Right atrium auricular region (tissue), 2 donors: ENCODE measurements at regions not wholly inside any gene's neighbourhood (a gene's known extent, or its start where the extent isn't known, plus 50 kb on each side); places are given as distances from the start of the nearest gene placed in this dataset.

Experiments used
- DNase-seq: peaks from one replicate; pipeline ENCODE4 v3.0.0-alpha.2; 2019; ENCODE audit warnings: low spot score
- H3K27ac ChIP-seq, 2 donors: fragments of 200-600 bp; sonication (generic); 1 replicate in 1 of 2; 2 replicates in 1 of 2; pipeline ENCODE4 v1.5.1; 2016 to 2019
- H3K27me3 ChIP-seq, 2 donors: fragments of 200-600 bp; sonication (generic); one replicate each; pipeline versions ENCODE4 v1.5.1 to v1.6.0; 2017 to 2019
- H3K36me3 ChIP-seq: fragments of 200-600 bp; sonication (generic); one replicate; pipeline ENCODE4 v1.5.1; 2016
- H3K4me1 ChIP-seq, 2 donors: fragments of 200-600 bp; sonication (generic); one replicate each; pipeline versions ENCODE4 v1.5.1 to v1.6.0; 2017 to 2019
- H3K4me3 ChIP-seq, 2 donors: fragments of 200-600 bp; sonication (generic); 1 replicate in 1 of 2; 2 replicates in 1 of 2; pipeline ENCODE4 v1.5.1; 2017 to 2019; ENCODE audit warnings: mild to moderate bottlenecking in 1 of 2, moderate library complexity in 1 of 2
- H3K9me3 ChIP-seq, 2 donors: fragments of 200-600 bp; sonication (generic); one replicate each; pipeline ENCODE4 v1.5.1; 2019
- TF ChIP-seq, protein P1 (sequence below), 2 donors: fragments of 200-600 bp; sonication (generic); IDR thresholded peaks; one replicate each; pipeline ENCODE4 v1.5.1; 2019; ENCODE audit warnings: antibody characterized with exemption in 2 of 2

DNA sequence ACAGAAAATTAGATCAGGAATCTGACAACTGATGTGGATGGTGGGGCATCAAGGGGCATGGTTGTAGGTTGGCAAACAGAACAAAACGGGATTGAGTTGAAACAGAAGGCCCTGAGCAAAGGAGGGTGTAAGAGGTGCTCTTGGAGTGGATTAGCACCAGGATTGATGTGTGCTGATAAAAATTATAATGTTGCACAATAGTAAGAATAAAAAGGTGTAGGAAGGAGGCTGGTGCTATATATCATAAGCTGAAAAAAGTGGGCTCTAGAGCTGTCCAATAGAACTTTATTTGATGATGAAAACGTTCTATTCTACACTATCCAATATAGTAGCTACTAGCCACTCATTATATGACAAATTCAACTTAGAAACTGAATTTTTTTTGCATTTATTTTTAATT, 263.1 kb upstream of the GYPC start:
- no peaks in the 10 kb centered on the region for H3K9me3 ChIP-seq
- no peak overlapping the region for H3K4me3 ChIP-seq
- H3K27ac ChIP-seq: no peak overlapping the region
- H3K4me1 ChIP-seq: no peaks in the 10 kb centered on the region
- no peaks in the 10 kb centered on the region for H3K36me3 ChIP-seq
- H3K27me3 ChIP-seq: no peaks in the 10 kb centered on the region
- TF ChIP-seq, protein P1, sequence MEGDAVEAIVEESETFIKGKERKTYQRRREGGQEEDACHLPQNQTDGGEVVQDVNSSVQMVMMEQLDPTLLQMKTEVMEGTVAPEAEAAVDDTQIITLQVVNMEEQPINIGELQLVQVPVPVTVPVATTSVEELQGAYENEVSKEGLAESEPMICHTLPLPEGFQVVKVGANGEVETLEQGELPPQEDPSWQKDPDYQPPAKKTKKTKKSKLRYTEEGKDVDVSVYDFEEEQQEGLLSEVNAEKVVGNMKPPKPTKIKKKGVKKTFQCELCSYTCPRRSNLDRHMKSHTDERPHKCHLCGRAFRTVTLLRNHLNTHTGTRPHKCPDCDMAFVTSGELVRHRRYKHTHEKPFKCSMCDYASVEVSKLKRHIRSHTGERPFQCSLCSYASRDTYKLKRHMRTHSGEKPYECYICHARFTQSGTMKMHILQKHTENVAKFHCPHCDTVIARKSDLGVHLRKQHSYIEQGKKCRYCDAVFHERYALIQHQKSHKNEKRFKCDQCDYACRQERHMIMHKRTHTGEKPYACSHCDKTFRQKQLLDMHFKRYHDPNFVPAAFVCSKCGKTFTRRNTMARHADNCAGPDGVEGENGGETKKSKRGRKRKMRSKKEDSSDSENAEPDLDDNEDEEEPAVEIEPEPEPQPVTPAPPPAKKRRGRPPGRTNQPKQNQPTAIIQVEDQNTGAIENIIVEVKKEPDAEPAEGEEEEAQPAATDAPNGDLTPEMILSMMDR (IDR thresholded peaks at IDR 0.05): no peak
- DNase-seq: no peak

- H3K4me1 ChIP-seq: no peaks in the 10 kb centered on the region
- no peak for DNase-seq
- TF ChIP-seq, protein P1 (IDR thresholded peaks at IDR 0.05): no peak
- H3K27me3 ChIP-seq: no peaks in the 10 kb centered on the region
- H3K36me3 ChIP-seq: no peaks in the 10 kb centered on the region
- no peak overlapping the region for H3K27ac ChIP-seq
- H3K4me3 ChIP-seq: no peak overlapping the region
- H3K9me3 ChIP-seq: no peaks in the 10 kb centered on the region
These were observed 257.0 kb upstream of the GYPC start for GRCh38 chr2:126399001-126399400.

DNA sequence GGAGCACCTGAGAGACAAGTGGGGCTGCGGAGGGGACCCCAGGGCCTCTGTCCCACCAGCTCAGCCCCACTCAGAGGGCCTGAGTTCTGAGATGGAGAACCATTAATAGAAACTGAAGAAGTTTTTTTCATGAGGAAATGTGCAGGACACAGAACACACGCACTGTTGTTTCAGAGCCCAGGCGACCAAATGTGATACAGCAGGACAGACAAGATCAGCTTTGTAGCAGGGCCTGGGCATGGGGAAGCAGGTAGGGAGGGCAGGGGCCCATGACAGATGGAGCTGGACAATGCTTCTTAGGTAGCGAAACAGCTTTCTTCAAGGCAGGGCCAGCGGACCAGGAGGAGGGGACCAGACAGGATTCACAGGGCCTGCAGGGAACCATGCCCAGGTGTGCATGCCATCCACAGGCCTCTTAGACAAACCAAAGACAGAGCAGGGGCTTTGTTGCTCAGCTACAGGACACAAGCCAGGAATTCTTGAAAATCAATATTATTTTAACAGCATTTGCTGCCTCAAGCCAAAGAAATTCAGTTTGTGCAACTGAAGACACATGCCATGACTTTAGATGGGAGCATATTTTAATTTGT, 252.8 kb upstream of the GYPC start:
- Histone ChIP-seq H3K36me3 (no peaks in the 10 kb centered on the region), H3K27ac (no peak overlapping the region)
- DNase-seq: no peak

DNA sequence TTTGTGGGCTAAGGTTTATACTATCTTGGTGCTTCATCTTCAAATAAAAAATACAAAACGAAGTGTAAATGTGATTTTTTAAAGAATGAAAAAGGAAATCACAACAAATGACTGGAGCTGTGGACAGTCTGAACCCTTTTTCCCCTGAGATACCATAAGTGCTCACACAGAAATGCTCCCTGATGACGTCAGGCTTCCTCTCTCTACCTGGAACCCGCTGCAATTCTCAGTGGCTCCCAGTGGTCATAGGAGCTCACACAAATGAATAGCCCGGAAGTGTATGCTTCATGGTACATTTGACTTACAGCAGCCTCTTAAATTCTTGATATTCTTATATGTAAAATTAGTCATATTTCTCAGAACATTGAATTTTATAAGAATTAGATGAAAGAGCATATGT, 249.7 kb upstream of the GYPC start:
- Histone ChIP-seq H3K4me3 (no peak overlapping the region), H3K9me3 (no peaks in the 10 kb centered on the region), H3K4me1 (no peaks in the 10 kb centered on the region), H3K36me3 (no peaks in the 10 kb centered on the region), H3K27me3 (no peaks in the 10 kb centered on the region), H3K27ac (no peak overlapping the region)
- DNase-seq: no peak
- TF ChIP-seq, protein P1 (IDR thresholded peaks at IDR 0.05): no peak

More for the DNA sequence above, 252.8 kb upstream of the GYPC start:
- no peaks in the 10 kb centered on the region for H3K27me3 ChIP-seq
- TF ChIP-seq, protein P1 (IDR thresholded peaks at IDR 0.05): no peak
- H3K4me1 ChIP-seq: no peaks in the 10 kb centered on the region
- no peaks in the 10 kb centered on the region for H3K9me3 ChIP-seq
- H3K4me3 ChIP-seq: no peak overlapping the region

- no peaks in the 10 kb centered on the region for H3K4me1 ChIP-seq
- H3K4me3 ChIP-seq: no peak overlapping the region
These were observed 247.3 kb upstream of the GYPC start for GRCh38 chr2:126408671-126409070.

More at GRCh38 chr2:126408671-126409070, 247.3 kb upstream of the GYPC start:
- Histone ChIP-seq H3K27me3 (no peaks in the 10 kb centered on the region), H3K9me3 (no peaks in the 10 kb centered on the region), H3K36me3 (no peaks in the 10 kb centered on the region), H3K27ac (no peak overlapping the region)
- TF ChIP-seq, protein P1 (IDR thresholded peaks at IDR 0.05): no peak
- DNase-seq: no peak
